Adrenal gland (tissue), 9 donors: ENCODE measurements at regions not wholly inside any gene's neighbourhood (a gene's known extent, or its start where the extent isn't known, plus 50 kb on each side); places are given as distances from the start of the nearest gene placed in this dataset.

Experiments used
- DNase-seq, 7 donors: peaks; one replicate each; pipeline ENCODE4 v3.0.0-alpha.2; 2019 to 2020
- H3K27ac ChIP-seq, 5 donors: fragments of 200-600 bp; sonication (generic) in 4 of 5; 1 replicate in 3 of 5; 2 replicates in 2 of 5; pipeline versions ENCODE4 v1.5.1 to v1.8.0; 2016 to 2020; ENCODE audit warnings: mild to moderate bottlenecking in 1 of 5
- H3K27me3 ChIP-seq: fragments of 200-600 bp; 2 replicates; pipeline ENCODE4 v1.8.0; 2021
- H3K36me3 ChIP-seq, 2 donors: fragments of 200-600 bp; replicated peaks in 1 of 2; 1 replicate in 1 of 2; 2 replicates in 1 of 2; pipeline versions ENCODE4 v1.5.1 to v1.8.0; 2018 to 2022
- H3K4me1 ChIP-seq, 2 donors: fragments of 200-600 bp; replicated peaks in 1 of 2; 1 replicate in 1 of 2; 2 replicates in 1 of 2; pipeline versions ENCODE4 v1.5.1 to v1.8.0; 2018 to 2021
- H3K4me3 ChIP-seq, 4 donors: fragments of 200-600 bp; sonication (generic) in 3 of 4; one replicate each; pipeline ENCODE4 v1.5.1; 2016 to 2018
- H3K9me3 ChIP-seq, 3 donors: fragments of 200-600 bp; sonication (generic) in 1 of 3; replicated peaks in 1 of 3; 1 replicate in 2 of 3; 2 replicates in 1 of 3; pipeline versions ENCODE4 v1.5.1 to v1.8.0; 2016 to 2021
- POLR2A ChIP-seq, 2 donors: fragments of 450-650 bp; IDR thresholded peaks; one replicate each; pipeline ENCODE4 v1.6.1; 2017; ENCODE audit warnings: antibody characterized with exemption in 2 of 2, mild to moderate bottlenecking in 2 of 2, moderate library complexity in 1 of 2
- WGBS, 4 donors: extraction: QIAGEN DNeasy Blood & Tissue Kit in 2 of 4; methylation state at CpG; one replicate each; pipeline versions ENCODE4 v1.1.5 to v1.1.7; 2013 to 2017; 5-methylcytosine and 5-hydroxymethylcytosine counted together
- intact Hi-C, 2 donors: fragments of 100-400 bp; cut with DNase I; formaldehyde crosslinking; loops; one replicate each; pipeline versions ENCODE4 v1.14.1 to v1.15.0; 2022 to 2023
- TF ChIP-seq, protein P1 (sequence below), 6 experiments: fragments of 450-650 bp in 4 of 6; fragments of 200-600 bp in 2 of 6; sonication (generic) in 1 of 6; IDR thresholded peaks; 1 replicate in 5 of 6; 2 replicates in 1 of 6; pipeline versions ENCODE4 v1.5.1 to v1.8.0; 2016 to 2021; ENCODE audit warnings: antibody characterized with exemption in 6 of 6, mild to moderate bottlenecking in 2 of 6, moderate library complexity in 1 of 6
- donor health status: healthy with polysubstance abuse.
- donor health status: Bipolar disorder and iron deficiency.
- donor health status: DM: yes; HTN: yes; CAD: no.
- donor health status: DM: no; HTN: no; CAD: no.
- donor health status: DM: no; HTN: no; CAD: no.

- Histone ChIP-seq H3K9me3 (no peaks in the 10 kb centered on the region), H3K27me3 (peaks cover 11% of the 10 kb centered on the region), H3K4me1 (no peaks in the 10 kb centered on the region), H3K4me3 (no peak overlapping the region), H3K27ac (no peak overlapping the region), H3K36me3 (no peaks in the 10 kb centered on the region)
- TF ChIP-seq, protein P1, sequence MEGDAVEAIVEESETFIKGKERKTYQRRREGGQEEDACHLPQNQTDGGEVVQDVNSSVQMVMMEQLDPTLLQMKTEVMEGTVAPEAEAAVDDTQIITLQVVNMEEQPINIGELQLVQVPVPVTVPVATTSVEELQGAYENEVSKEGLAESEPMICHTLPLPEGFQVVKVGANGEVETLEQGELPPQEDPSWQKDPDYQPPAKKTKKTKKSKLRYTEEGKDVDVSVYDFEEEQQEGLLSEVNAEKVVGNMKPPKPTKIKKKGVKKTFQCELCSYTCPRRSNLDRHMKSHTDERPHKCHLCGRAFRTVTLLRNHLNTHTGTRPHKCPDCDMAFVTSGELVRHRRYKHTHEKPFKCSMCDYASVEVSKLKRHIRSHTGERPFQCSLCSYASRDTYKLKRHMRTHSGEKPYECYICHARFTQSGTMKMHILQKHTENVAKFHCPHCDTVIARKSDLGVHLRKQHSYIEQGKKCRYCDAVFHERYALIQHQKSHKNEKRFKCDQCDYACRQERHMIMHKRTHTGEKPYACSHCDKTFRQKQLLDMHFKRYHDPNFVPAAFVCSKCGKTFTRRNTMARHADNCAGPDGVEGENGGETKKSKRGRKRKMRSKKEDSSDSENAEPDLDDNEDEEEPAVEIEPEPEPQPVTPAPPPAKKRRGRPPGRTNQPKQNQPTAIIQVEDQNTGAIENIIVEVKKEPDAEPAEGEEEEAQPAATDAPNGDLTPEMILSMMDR (IDR thresholded peaks at IDR 0.05) = no peak
- TF ChIP-seq POLR2A (IDR thresholded peaks at IDR 0.05) = no peak
- DNase-seq = no peak
- 77 to 85% (median 83%) methylated on average over 5 of the region's 5 CpGs for WGBS, 4 donors
- intact Hi-C loops = no loop called here
Observed at GRCh38 chr15:69627548-69628158, 175.0 kb downstream of the RPLP1 start.

DNA sequence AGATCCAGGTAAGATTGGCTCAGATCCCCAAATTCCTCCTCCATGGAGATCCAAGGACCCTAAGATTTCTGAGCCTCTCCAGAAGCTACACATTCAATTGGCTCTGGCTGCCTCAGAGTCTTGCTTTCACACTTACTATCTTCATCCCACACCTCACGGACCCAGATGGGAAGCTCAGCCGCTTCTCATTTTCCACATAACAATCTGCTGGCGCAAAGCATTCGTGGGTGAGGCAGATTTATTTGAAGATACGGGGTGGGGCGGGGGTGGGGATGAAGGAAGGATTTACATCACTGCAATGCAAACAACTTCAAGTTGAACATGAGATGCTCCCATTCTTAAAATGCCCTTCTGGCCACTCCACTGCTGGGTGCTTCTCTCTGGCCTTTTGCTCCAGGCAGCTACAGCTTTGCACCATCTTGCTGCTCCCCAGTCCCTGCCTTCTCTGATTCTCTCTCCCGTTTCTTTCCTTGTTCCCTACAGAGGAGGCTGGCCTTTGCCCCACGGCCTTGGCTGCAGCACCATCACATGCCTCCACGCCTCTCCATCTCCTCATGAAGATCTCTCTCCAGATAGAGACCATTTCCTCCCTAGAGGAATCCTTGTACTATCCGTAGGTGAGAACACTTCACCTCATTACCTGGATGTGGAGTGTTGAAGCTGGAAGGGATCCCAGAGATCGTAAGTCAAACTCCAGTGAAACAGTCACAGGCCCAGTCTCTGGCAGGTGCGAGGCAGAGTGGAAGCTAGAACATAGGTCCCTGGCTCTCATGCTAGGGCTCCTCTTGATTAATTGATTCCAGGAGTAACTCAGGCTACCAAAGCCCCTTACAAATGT lies 175.9 kb downstream of the RPLP1 start:
- no peak for DNase-seq
- H3K9me3 ChIP-seq = no peaks in the 10 kb centered on the region
- H3K4me1 ChIP-seq = no peaks in the 10 kb centered on the region
- H3K4me3 ChIP-seq = no peak overlapping the region
- no peak overlapping the region for H3K27ac ChIP-seq
- 79 to 84% (median 81%) methylated on average over 12 of the region's 12 CpGs for WGBS, 4 donors
- TF ChIP-seq, protein P1 (IDR thresholded peaks at IDR 0.05) = no peak
- TF ChIP-seq POLR2A (IDR thresholded peaks at IDR 0.05) = no peak
- peaks cover 11% of the 10 kb centered on the region for H3K27me3 ChIP-seq
- intact Hi-C loops = no loop called here
- no peaks in the 10 kb centered on the region for H3K36me3 ChIP-seq

DNA sequence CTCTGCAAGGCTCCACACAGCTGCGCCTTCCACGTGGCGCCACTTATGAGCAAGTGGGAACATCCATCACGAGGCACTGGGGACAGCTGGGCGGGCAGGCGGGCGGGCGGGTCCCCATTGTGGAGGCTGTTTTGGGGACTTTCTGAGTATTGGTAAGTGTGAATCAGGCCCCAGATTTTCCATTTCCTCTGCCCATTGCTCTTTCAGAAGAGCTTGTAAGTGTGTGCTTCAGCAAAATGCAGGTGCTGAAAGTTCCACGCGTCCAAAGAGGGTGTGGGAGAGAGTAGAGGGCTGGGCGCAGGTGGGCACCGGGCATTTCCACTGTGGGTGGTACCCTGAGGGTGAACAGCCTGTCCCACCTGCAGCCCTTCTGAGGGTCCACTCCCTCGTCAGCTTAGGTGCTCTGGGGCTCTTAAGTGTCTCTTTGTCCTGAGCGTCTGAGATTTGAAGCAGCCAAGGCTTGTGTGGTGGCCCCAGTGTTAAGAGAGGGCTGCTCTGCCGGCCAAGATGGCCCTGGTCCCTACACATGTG lies 177.1 kb downstream of the RPLP1 start:
- Histone ChIP-seq H3K36me3 (no peaks in the 10 kb centered on the region), H3K4me3 (no peak overlapping the region), H3K27me3 (peaks cover 11% of the 10 kb centered on the region), H3K27ac (no peak overlapping the region), H3K9me3 (no peaks in the 10 kb centered on the region), H3K4me1 (no peaks in the 10 kb centered on the region)
- 81 to 87% (median 83%) methylated on average over 10 to 15 of the region's 15 CpGs for WGBS, 4 donors
- intact Hi-C loops = no loop called here
- DNase-seq = no peak
- no peak for TF ChIP-seq POLR2A (IDR thresholded peaks at IDR 0.05)
- TF ChIP-seq, protein P1 (IDR thresholded peaks at IDR 0.05) = no peak

DNA sequence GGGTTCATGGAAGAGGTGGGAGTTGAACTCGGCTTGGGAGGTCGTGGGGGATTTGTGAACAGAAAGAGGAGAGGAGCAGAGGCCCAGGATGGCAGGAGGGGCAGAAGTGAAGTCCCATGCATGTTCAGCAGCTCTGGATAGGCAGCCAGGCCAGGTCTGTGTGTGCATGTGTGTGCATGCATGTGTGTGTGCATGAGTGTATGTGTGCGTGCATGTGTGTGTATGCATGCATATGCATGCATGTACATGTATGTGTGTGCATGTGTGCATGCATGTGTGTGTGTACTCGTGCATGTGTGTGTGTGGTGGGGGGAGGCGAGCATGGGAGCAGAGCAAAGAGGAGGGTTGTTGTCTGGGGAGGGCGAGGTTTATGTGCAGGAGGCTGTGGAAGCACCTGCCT lies 178.4 kb downstream of the RPLP1 start:
- DNase-seq = no peak
- whole genome bisulfite sequencing, 4 donors = 57 to 75% (median 62%) methylated on average over 6 of the region's 6 CpGs
- TF ChIP-seq, protein P1 (IDR thresholded peaks at IDR 0.05) = no peak
- TF ChIP-seq POLR2A (IDR thresholded peaks at IDR 0.05) = no peak
- no peaks in the 10 kb centered on the region for H3K36me3 ChIP-seq
- H3K27ac ChIP-seq = no peak overlapping the region
- no peak overlapping the region for H3K4me3 ChIP-seq
- peaks cover 11% of the 10 kb centered on the region for H3K27me3 ChIP-seq
- no peaks in the 10 kb centered on the region for H3K4me1 ChIP-seq
- intact Hi-C loops = no loop called here
- no peaks in the 10 kb centered on the region for H3K9me3 ChIP-seq
